Activated T-cell treated with anti-CD3 and anti-CD28 coated beads for 24 hours (primary cell): ENCODE measurements at regions not wholly inside any gene's neighbourhood (a gene's known extent, or its start where the extent isn't known, plus 50 kb on each side); places are given as distances from the start of the nearest gene placed in this dataset.

ENCODE experiments used
- DNase-seq: peaks from one replicate; pipeline ENCODE4 v3.0.0-alpha.2; 2020; ENCODE audit warnings: low read depth

GRCh38 chr6:14274546-14275492 is 157.2 kb downstream of the CD83 start:
- DNase-seq = no peak

DNA sequence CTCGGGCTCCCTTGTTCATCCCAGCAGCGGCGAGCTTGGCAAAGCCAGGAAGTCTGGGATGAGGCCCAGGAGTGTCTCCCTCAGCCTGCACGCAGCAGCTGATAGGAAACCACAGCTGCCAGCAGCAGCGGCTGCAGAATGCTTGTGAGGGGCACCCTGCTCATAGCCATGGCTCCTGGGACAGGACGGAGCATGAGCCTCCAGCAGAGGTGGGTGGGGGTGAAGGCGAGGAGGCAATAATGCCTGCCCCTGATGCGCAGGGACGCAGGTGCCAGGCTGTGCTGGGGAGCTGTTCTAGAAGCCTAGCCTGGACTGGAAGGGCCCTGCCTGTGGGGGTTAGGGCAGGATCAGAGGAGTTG is 157.9 kb downstream of the CD83 start:
- no peak for DNase-seq

GRCh38 chr6:14276071-14276470 is 158.5 kb downstream of the CD83 start:
- DNase-seq = no peak

GRCh38 chr6:14276667-14277404 is 159.3 kb downstream of the CD83 start:
- DNase-seq = no peak

GRCh38 chr6:14277405-14277930 is 159.9 kb downstream of the CD83 start:
- DNase-seq = no peak

DNA sequence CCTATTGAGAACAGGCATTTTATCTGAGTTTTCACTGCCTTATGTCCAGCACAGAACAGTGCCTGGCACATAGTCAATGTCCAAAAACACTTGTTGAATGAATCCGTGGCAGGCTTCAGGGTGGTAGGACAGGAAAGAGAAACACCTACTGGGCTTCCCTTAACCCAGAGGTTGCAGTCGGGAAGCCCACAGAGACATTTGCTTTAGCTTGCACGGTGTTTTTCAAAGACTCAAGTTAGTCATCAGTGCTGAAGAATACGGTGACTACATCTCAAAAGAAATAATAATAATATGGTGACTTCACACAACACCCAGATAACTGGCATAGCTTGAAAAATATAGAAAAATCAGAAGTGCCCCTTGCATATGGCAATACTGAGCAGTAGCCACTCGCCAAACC is 160.4 kb downstream of the CD83 start:
- no peak for DNase-seq

GRCh38 chr6:14278446-14278845 is 160.9 kb downstream of the CD83 start:
- no peak for DNase-seq

DNA sequence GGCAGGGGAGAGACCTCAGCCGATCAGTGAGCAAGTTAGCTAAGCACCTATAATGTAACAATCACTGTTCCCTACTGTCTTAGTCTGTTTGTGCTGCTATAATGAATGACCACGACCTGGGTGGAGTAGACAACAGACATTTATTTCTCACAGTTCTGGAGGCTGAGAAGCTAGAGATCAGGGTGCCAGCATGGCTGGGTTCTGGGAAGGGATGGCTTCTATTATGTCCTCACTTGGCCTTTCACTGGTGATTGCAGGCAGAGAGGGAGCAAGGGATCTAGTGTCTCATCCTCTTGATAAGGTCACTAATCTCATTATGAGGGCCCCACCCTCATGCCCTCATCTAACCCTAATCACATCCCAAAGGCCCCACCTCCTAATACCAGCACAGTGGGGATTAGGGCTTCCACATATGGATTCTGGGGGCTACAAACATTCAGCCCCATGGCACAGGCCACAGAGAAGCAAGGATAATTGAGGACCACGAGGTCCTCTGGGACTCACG is 162.5 kb downstream of the CD83 start:
- DNase-seq = no peak

GRCh38 chr6:14280766-14281293 is 163.3 kb downstream of the CD83 start:
- no peak for DNase-seq

DNA sequence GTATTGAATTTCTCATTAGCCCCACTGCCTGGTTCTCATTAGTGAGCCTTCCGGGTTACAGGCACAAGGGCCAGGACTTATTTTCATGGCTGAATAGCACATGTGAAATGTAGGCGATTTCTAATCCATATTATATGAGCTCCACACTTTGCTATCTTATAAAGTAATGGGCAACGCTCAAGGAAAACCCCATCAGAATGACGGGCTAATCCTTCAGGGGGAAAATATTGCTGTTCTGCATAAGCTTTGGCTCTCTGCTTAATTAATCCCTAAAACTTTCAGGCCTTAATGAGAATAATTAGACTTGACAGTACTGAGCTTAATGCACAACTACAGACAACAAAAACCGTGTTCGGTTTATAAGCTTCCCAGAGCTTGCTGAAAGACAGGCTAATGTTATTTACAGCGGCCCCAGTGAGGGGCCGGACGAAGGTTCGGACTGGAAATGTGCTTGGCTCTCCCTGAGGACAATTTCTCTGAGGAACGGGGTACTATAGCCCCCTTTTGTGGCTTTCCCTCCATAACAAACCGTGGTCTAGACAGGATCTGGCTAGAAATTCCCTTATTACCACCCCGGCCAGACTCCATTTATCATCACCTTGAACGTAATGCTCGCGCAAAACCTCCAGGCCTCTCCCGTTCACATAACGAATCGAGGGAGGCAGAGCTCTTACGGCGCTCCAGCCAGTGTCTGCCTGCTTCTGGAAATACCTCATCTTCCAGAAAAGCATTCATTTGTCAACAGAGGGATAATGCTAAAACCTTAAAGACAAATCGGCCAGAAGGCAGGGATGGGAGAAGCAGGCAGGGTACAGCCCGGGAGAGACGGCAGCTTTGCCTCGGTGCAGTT is 164.5 kb downstream of the CD83 start:
- no peak for DNase-seq

- no peak for DNase-seq
These were observed 165.4 kb downstream of the CD83 start for GRCh38 chr6:14282854-14283505.

DNA sequence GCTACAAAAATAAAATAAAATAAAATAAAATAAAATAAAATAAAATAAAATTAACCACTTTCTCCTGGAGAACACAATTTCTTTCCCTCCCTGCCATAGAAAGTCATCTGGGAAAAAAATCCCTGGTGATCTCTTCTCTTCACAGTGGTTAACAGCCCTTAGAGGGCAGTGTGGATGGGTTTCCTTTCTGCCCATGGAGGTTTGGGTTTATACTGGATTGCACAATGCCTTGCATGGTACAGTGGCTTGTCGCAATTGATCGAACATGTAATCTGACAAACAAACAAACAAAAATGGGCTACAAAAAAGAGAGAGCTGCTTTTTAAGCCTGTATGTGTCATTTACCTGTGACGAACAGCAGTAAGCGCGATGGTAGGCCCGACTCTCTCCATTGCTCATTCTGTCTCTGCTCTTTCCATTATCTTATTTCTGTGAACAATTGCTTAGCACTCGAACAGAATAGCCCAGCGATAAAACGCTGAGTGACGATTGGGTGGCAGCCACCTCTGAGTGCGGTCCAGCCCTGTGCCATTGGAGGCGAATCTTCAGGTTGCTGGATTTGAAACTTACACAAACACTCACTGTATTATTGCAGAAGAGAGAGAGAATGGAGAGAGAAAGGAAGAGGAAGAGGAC is 166.1 kb downstream of the CD83 start:
- no peak for DNase-seq

DNA sequence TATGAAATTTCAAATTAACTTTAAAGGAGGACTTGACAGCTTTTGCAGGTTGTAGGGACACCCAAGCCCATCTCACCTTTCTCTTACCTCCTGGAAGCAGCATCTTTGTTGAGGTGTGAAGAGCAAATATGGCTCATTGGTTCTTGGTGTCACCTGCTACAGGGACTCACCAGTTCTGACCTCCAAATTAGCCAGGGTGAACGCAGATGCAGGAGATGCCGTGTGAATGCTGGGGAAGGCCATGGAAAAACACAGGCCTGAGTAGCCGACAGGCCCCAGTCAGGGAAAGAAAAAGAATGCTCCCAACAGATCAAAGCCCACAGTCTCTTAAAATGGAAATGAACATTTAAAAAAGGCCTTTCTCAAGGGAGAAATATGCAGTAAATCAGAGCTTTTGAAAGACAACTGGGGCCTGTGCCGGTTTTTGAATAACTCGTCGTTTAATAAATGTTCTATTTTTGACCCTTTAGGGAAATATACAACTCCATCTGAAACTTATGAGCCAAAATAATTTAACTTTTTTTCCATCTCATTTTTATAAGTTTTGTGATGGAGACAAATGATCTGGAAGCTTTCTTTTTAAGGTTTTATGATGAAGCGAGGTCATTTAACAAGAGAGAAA is 167.5 kb downstream of the CD83 start:
- DNase-seq = no peak

- DNase-seq = no peak
These were observed 168.6 kb downstream of the CD83 start for GRCh38 chr6:14286144-14286543.

GRCh38 chr6:14286634-14287428 is 169.3 kb downstream of the CD83 start:
- no peak for DNase-seq

- DNase-seq = no peak
These were observed 170.1 kb downstream of the CD83 start for GRCh38 chr6:14287707-14288106.

- no peak for DNase-seq
These were observed 171.3 kb downstream of the CD83 start for GRCh38 chr6:14288910-14289309.

DNA sequence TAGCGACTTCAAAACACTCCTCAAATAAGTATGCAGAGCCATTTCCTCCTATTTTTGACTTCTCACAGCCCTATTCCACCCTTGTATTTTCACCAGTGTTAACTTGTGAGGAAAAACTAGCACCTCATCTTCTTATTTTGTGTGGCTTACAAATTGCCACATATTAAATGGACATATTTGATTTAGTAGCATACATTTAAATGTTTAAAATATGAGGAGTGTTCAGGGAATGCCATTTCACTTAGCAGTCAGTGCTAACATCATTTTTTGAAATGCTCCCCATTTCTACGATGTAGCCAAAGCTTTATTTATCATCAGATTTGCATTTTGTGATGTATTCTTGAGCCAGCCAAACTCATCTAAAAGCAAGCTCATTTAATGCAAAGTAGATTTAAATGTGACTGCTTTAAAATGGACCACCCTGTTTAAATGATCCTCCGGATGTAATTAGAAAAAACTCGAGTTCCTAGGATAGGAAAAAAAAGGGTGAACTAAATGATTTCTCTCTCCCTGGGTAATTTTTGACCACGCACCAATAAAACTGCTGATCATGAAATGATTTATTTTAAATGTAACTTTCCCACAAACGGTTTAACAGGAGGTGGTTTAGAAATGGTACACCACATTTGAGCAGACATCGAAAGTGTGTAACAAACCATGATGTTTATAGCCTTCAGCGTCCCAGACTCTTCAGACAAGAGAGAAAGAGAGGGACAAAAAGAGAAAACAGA is 172.6 kb downstream of the CD83 start:
- DNase-seq = no peak
